ENCODE measurements at regions not wholly inside any gene's neighbourhood (a gene's known extent, or its start where the extent isn't known, plus 50 kb on each side); places are given as distances from the start of the nearest gene placed in this dataset.

DNA sequence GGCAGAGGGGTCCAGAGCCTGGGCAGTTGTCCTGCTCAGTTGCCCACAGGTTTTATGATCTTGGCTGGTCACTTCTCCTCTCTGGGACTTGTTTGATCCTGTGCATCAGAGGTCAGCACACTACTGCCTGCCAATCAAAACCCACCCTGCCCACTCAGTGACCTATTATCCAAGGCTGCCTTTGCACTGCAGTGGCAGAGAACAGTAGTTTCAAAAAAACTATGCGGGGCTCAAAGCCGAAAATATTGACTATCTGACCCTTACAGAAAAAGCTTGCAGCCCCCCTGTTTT is 218.2 kb downstream of the CYP26B1 start:
- TF ChIP-seq CTCF (conservative IDR thresholded peaks at IDR 0.05) = no peak
- TF ChIP-seq EZH2 (IDR thresholded peaks at IDR 0.05; ENCODE audit: low read depth) = no peak

Measured in PC-9 (cell line).